Stimulated activated CD8-positive, alpha-beta memory T cell treated with anti-CD3 and anti-CD28 coated beads, Interleukin-4, amount 100 ng/mL, for 48 hours (primary cell): ENCODE measurements at regions not wholly inside any gene's neighbourhood (a gene's known extent, or its start where the extent isn't known, plus 50 kb on each side); places are given as distances from the start of the nearest gene placed in this dataset.
"Not testable (repeated sequence)": the region's sequence is repeated elsewhere in the genome, so short reads cannot be mapped to it uniquely, and the experiment has no call there.

ENCODE experiments used
- DNase-seq: peaks from one replicate; pipeline ENCODE4 v3.0.0-alpha.2; 2020

- no peak for DNase-seq
These were observed 1739.0 kb upstream of the C9orf72 start for GRCh38 chr9:29312327-29312726.

GRCh38 chr9:29319736-29320513, 1746.6 kb upstream of the C9orf72 start:
- no peak for DNase-seq

- DNase-seq: no peak
These were observed 1749.0 kb upstream of the C9orf72 start for GRCh38 chr9:29322240-29322639.

DNA sequence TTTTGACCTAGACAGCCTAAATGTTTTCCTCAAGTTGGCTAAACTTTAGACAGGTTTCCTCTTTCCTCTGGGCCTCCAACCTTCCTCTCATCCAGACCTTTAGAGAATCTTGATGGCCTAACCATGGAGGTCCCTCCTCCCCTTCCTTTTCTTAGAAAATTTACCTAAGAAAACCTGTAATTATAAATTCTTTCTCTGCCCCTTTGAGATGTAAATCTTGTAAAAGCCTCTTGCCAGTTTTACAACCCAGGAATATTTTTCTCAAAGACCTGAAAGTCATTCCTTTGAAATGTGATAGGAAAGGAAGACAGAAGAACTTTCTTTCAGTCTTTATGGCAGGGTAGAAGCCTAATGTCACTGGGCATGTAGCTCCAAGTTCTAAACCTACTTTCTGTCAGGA, 1752.6 kb upstream of the C9orf72 start:
- DNase-seq: no peak

DNA sequence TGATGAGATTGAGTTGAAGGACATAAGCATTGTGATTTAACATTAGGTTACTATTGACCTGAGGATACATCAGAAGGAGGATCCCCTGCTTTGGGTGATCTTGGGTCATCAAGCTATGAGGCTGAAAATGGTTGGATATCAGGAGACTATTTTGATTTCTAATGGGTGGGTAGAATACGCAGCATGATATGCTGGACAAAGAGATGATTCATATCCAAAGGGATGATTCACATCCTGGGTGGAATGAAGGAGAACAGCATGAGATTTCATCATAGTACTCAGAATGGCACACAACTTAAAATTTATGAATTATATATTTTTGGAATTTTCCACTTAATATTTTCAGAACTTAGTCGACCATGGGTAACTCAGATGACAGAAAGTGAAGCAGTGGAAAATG, 1759.5 kb upstream of the C9orf72 start:
- DNase-seq: no peak

GRCh38 chr9:29336281-29336680, 1763.0 kb upstream of the C9orf72 start:
- no peak for DNase-seq

DNA sequence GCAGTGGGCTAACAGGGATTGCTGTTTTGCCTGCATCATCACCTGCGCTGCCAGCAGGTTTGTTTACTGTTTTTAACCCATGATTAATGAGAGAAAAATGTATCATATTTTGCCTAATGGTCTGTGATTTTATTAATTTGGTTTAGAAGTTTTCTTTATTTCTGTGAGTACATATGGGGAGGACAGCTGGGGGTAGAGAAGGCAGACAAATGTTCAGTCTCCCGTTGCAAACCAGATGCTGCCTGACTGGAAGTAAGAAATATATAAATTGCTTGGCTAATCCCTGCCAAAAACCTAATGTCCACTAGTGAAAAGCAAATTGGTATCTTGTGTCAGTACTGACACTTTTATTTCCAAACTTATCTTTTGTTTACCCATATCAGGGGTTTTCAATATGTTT, 1766.1 kb upstream of the C9orf72 start:
- DNase-seq: no peak

DNA sequence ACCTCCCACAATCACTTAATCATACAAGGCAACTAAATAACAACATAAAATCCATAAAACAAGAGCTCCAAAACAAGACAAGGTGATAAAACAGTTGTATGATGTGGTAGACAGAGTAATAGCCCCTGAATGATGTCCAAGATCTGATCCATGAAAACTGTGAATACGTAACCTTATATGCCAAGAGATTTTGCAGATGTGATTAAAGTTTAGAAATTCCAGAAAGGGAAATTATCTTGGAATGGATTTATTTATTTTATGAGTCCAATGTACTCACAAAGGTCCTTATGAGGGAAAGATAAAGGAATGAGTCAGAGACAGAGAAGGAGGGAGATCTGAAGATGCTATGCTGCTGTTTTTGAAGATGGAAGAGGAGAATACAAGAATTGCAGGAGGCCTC, 1775.7 kb upstream of the C9orf72 start:
- DNase-seq: no peak

DNA sequence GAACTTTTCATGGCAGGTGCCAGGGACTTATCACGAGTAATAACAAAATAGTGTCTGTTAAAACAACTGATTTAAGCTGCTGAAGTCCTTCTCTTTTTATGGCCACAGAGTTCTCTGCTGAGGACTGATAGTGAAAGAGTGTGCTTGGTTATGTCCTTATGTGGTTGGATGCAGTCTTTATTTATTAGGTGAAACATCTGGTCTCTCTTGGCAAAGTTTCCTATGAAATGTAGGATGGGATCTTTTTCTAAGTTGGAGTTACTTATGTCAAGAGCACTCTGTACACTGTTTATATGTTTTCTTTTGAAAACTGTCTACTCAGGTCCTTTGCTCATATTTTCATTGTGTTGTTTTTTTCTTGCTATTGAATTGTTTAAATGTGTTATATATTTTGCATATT, 1816.1 kb upstream of the C9orf72 start:
- no peak for DNase-seq

DNA sequence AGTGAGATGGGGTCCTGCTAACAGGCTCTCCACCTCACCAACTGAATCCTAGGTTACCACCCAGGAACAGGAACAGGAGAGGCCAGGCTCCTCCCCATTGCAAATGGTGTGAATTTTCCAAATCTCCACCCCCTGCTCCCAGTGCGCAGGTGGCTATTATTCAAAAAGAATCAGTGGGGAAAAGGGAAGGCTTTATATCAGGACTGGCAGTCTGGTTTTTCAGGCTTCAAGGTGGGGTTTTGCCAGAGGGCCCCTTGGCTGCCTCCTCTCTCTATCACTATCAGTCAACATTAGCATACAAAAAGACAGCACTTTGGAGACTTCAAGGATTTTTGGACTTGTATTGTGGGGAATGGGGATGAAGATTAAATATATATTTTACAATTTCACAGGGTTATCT, 1817.6 kb upstream of the C9orf72 start:
- DNase-seq: no peak

GRCh38 chr9:29393064-29393463, 1819.8 kb upstream of the C9orf72 start:
- DNase-seq: no peak

- no peak for DNase-seq
These were observed 1821.6 kb upstream of the C9orf72 start for GRCh38 chr9:29394855-29395254.

- DNase-seq: no peak
These were observed 1823.9 kb upstream of the C9orf72 start for GRCh38 chr9:29397148-29397547.

- no peak for DNase-seq
These were observed 1842.9 kb upstream of the C9orf72 start for GRCh38 chr9:29416204-29416603.

- no peak for DNase-seq
These were observed 1849.2 kb upstream of the C9orf72 start for GRCh38 chr9:29422438-29422837.

GRCh38 chr9:29432191-29432590, 1858.9 kb upstream of the C9orf72 start:
- no peak for DNase-seq

DNA sequence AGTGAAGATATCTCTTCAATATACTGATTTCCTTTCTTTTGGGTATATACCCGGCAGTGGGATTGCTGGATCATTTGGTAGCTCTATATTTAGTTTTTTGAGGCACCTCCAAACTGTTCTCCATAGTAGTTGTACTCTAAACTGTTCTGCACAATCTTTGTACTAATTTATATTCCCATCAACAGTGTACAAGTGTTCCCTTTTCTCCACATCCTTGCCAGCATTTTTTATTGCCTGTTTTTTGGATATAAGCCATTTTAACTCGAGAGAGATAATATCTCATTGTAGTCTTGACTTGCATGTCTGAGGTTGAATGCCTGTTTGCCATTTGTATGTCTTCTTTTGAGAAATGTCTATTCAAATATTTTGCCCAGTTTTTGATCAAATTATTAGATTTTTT, 1859.4 kb upstream of the C9orf72 start:
- DNase-seq: not testable (repeated sequence)

GRCh38 chr9:29435368-29435767, 1862.1 kb upstream of the C9orf72 start:
- DNase-seq: no peak

GRCh38 chr9:29437526-29437925, 1864.2 kb upstream of the C9orf72 start:
- no peak for DNase-seq

GRCh38 chr9:29439961-29440360, 1866.7 kb upstream of the C9orf72 start:
- no peak for DNase-seq

DNA sequence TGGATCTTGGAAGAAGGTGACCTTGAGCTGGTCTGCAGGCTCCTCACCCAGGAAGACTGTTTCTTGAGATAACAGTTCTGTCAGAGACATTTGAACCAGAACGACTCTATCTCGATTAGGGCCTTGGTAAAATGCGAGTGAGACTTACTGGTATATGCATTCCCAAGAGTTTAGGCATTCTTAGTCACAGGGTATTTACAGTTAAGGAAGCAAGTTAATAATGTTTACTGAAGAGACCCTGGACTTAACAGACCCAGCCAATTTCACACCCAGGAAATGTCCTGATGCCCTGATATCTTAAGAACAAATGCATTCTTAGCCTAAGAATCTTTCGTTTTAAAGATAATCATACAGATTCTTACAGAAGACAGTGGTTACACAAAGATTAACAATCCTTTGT, 1867.2 kb upstream of the C9orf72 start:
- no peak for DNase-seq

DNA sequence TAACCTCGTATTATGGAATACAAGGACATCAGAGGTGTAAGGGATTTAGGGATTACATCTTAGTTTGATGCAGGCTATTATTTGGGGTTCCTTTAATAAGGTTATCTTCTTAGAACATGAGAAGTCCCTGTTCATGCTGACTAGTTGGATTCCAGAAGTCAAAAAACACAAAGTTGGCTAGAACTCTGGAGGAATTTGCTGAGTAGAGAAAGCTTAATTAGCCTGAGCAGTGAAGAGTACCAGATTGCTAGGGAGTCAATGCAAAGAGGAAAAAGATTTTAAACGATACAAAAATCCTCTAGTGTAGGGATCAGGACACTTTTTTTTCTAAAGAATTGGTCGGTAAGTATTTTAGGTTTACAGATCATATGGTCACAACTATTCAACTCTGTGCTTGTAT, 1872.5 kb upstream of the C9orf72 start:
- DNase-seq: no peak

- no peak for DNase-seq
These were observed 1876.0 kb upstream of the C9orf72 start for GRCh38 chr9:29449306-29449705.

- DNase-seq: not testable (repeated sequence)
These were observed 1877.1 kb upstream of the C9orf72 start for GRCh38 chr9:29450343-29450875.

DNA sequence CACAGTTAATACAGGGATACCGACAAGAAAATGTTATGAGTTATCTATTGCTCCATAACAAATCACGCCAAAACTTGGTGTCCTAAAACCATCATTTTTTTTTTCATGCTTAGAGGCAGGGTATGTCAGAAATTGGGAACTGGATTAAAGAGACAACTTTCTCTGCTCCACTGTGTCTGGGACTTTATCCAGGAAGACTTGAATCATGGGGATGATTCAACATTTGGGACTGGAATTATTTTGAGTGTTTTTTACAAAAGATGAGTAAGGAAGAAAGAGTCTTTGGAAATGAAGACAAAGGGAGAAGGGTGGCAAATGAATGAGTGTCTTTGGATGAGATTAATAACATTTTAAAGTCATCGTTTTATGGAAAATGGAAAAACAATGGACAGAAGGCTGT, 1883.7 kb upstream of the C9orf72 start:
- no peak for DNase-seq
